Right hindlimb (tissue), 1 donor: ENCODE measurements at regions not wholly inside any gene's neighbourhood (a gene's known extent, or its start where the extent isn't known, plus 50 kb on each side); places are given as distances from the start of the nearest gene placed in this dataset.

Experiments
- DNase-seq: peaks from one replicate; pipeline ENCODE4 v3.0.0-alpha.2; 2018

- no peak for DNase-seq
Observed at GRCh38 chr1:29642519-29642918, 406.2 kb downstream of the PTPRU start.

DNA sequence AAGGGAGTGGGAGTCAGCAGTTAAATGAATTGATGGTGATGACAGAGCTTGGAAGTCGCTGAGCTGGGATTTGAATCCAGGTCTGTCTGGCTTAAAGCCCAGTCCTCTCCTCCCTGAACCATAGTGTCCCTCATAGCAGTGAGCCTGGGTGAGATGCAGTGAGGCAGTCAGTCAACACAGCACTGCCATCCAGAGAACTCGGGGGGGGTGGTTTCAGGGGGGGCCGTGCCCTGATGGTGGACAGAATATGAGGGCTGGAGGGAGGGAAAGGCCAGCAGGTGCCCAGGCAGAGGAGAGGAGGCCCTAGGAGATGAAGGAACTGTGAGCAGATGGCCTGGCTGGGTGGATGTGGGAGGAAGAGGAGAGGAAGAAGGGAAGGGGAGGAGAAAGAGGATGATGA, 405.6 kb downstream of the PTPRU start:
- no peak for DNase-seq

DNA sequence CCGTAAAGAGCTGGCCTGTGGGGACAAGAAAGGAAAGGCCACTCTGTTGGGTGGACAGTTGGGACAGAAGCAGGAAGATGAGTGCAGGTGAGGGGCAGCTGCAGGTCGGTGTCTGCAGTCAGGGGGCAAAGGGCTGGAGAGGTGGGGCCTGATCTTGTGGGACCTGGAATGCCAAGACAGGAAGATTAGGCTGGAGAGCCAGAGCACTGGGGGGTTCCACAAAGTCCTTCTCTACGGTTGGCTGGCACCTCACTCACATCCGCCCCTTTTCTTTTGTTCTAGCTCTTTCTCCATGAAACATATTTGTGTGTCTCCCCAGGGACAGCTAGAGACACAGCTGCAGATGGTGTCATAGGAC, 404.1 kb downstream of the PTPRU start:
- no peak for DNase-seq

DNA sequence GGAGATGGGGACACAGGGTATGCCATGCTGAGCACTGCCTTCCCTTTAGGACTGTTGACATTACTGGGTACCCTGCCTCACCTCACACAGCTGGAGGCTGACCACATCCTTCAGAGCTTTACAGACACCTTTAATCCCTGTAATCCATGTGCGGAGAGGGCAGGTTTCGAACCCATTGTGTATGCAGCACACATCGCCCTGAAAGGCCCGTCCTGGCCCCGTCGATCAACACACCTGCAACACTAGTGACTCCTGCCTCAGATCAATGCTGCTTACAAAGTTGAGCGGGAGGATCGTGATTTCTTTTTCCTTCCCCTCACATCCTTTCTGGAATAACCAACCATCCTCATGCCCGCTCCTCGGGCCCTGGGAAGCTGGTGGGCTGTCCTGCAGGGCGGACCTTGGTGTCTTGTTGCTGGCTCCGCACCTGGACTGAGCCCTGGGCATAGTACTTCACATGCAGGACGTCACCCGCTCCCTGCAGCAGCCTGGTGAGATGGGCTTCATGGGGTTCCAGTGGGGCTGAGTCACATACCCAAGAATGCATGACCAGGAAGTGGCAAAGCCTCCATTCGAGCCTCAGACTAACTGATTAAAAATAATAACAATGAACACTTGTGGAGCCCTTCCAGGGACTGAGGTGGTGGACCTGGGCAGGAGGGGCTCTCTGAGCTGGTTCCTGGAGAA, 403.6 kb downstream of the PTPRU start:
- DNase-seq: no peak

- DNase-seq: no peak
Observed at GRCh38 chr1:29639156-29639736, 402.9 kb downstream of the PTPRU start.

DNA sequence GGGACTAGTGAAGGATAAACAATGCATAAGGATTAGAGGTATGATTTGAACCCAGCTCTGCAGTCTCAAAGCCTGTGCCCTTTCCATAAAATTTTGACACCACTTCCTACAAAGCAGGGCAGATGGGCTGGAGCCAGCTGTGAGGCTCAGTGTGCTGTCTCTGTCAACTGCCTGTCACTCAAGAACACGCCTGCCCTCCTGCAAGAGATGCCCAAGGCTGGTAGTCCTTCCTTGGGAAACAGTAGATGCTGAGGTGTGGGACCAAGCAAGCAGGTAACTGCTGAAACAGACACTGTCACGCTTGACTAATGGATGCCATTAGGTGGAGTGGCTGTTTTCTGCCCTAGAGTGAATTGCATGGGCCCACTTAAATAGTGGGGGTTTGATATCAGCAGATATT, 402.0 kb downstream of the PTPRU start:
- DNase-seq: no peak

DNA sequence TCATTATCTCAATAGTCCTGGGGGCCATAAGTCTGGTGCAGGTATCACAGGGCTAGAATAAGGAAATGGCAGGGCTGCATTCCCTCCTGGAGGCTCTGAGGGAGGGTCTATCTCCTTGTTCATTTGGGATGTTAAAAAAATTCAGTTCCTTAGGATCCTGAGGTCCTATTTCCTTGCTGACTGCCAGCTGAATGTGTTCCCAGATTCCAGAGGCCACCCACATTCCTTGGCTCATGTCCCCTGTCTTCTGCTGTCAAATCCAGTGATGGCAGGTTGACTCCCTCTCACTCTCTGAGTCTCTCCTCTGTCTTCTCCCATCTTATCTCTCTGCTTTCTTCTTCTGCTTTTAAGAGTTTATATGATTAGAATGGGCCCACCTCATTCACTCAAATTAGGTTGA, 400.6 kb downstream of the PTPRU start:
- no peak for DNase-seq

DNA sequence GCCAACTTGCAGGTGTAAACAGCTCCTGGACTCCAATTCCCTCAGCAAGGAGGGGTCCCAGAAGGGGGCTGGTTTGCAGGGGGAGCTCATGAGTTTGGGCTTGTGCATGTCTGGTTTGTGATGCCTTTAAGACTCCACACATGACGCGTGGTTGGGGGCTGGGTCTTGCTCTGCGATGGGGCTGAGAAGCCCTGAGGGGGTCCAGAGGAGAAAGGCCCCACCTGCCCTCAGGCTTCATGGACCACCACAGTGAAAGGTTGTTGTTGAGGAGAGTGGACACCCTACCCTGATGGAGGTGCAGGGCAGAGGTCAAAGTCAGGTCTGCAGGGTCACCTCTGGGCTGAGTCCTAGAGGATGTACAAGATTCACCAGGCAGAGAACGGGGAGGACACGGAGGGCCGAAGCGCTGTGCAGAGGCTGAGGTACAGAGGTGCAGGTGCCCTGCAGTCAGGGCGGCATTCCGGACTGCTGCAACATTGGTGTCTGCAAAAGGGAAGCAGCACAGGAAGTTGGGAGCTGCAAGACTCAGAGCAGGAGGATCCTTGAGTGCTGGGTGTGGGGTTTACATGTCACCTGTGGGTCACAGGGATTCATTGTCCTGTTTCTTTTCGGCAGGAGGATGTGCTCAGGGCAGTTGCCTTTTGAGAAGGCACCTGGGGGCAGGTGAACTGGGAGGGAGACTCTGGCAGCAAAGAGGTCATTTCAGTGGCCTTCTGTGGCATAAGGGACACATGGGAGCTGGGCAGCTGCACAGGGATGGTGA, 399.4 kb downstream of the PTPRU start:
- no peak for DNase-seq

GRCh38 chr1:29634746-29635335, 398.5 kb downstream of the PTPRU start:
- no peak for DNase-seq

DNA sequence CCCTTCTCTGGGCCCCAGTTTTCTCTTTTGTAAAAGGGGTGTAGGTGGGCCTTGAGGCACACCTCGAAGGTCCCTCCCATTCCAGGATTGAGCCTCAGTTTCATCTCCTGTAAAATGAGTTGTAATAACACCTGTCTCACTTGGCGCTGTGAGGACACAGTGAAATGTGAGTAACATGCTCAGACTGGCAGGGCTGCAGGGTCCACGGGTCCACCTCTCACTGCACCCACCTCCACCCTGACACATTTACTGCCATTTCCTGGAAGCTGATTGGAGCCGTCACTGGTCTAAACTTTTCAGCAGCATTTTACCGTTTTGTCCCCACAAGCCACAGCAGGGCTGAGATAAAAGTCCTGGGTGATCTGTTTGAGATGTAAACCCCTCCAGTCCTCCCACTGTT, 398.0 kb downstream of the PTPRU start:
- DNase-seq: no peak

- no peak for DNase-seq
Observed at GRCh38 chr1:29633771-29634170, 397.4 kb downstream of the PTPRU start.

DNA sequence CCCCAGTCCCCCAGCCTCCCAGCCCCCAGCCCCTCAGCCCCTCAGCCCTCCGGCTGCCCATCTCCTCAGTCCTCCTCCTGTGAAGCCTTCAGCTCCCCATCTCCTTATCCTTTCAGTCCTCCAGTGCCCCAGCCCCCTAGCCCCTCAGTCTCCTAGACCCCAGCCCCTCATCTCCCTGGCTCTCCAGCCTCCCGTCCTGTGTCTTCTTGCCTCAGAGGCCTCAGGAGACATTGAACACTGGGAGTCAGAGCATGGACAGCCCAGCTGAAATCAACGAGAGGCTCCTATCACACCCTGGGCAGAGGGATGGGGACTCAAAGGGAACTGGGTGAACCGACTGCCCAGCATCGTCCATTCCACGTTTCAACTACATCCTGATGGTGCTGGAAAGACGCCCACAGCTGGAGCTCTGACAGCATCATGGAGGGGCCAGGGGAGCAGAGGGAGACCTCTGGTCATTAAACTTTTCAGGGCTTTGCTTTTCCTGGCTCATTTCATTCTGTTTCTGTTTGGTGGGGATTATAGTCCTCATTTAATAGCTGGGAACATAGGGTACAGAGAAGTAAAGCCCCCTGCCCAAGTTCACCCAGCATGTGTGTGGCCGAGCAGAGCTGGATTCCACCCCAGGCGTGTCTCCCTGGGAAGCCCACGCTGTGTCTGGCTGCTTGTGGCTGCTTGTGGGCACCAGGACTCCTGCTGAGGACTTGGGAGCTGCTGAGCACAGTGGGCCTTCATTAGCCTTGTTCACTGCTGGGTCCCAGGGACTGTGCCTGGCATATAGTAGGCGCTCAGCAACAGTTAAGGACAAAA, 396.7 kb downstream of the PTPRU start:
- DNase-seq: no peak

- DNase-seq: no peak
Observed at GRCh38 chr1:29631836-29632805, 395.8 kb downstream of the PTPRU start.

DNA sequence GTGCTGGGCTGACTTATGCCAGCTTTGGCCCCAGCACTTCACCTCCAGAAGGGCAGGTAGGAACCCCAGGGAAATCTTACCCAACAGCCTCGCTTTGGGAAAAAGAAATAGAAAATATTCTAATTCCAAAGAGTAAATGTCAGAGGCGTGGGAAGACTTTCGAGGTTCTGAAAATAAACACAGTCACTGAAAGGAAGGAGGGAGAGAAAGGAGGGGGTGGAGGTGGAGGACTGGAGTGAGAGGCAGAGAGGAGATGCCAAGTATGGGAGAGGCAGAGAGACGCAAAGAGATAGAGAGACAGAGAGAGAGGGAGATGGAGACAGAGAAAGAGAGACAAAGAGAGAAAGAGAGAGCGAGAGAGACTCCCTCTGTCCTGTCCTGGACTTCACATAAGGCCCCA, 395.0 kb downstream of the PTPRU start:
- no peak for DNase-seq

DNA sequence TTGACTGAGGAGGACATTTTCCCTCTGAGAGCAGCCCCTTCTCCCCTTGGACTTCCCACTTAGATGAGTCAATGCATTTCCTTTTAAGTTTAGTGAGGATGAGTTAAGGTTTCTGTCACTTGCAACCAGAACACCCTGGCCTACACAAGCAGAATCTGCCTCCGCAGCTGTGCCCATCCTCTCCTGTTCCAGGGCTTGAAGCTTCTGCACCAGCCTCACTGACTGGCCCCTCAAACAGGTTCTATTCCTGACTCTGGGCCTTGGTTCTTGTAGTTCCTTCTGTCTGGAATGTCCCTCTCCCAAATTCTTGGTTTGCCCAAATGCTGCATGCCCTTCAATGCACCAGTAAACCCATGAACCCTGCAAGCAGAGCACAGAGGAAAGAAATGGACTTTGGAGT, 394.4 kb downstream of the PTPRU start:
- no peak for DNase-seq

DNA sequence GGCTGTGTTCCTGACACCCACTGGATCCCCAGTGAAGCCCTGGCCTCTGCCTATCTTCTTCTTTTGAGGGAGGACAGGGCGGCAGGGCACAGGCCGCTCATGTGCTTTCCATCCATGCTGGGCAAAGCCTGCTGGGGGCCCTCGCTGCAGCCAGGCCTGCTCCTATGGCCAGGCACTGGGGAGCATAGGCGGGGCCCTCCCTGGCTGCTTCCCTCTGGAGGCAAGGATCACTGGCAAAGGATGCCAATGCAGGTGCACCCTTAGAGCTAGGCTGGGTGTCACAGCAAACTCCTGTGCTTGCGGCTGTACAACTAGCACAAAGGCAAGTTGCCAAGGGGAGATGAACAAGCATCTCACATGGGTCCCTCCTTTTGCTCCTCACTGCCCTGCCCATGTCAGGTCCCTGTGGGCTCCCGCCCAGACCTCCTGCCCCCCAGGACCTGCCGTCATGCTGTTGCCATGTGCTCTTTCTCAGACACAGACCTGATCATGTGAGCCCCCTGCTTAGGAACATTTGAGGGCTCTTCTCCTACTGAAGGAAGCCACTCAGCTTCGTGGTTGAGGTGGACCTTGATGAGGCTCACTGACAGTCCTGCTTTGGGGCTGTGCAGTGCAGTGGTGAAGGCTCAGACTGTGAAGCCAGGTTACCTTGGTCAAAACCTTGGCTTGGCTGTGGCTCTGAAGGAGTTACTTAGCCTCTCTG, 393.6 kb downstream of the PTPRU start:
- no peak for DNase-seq

GRCh38 chr1:29629401-29629800, 393.1 kb downstream of the PTPRU start:
- DNase-seq: no peak

GRCh38 chr1:29628190-29628589, 391.9 kb downstream of the PTPRU start:
- no peak for DNase-seq

- DNase-seq: no peak
Observed at GRCh38 chr1:29626726-29627125, 390.4 kb downstream of the PTPRU start.

GRCh38 chr1:29626066-29626465, 389.7 kb downstream of the PTPRU start:
- DNase-seq: no peak

- no peak for DNase-seq
Observed at GRCh38 chr1:29625084-29625420, 388.7 kb downstream of the PTPRU start.
